Hepatocyte (in vitro differentiated cells): ENCODE measurements at regions not wholly inside any gene's neighbourhood (a gene's known extent, or its start where the extent isn't known, plus 50 kb on each side); places are given as distances from the start of the nearest gene placed in this dataset.
A peak's percentile ranks its signal among the peaks of the same experiment; 100 is the strongest.

ENCODE experiments used
- DNase-seq: peaks from one replicate; pipeline ENCODE4 v3.0.0-alpha.2; 2016; ENCODE audit warnings: low spot score
- H2AFZ ChIP-seq: fragments of 200-600 bp; sonication (generic); 2 replicates; pipeline ENCODE4 v1.6.0; 2016; ENCODE audit warnings: antibody characterized with exemption, mild to moderate bottlenecking
- H3K27ac ChIP-seq: fragments of 200-600 bp; sonication (generic); 2 replicates; pipeline ENCODE4 v1.5.1; 2016; ENCODE audit warnings: mild to moderate bottlenecking
- H3K27me3 ChIP-seq: fragments of 200-600 bp; sonication (generic); 2 replicates; pipeline ENCODE4 v1.6.1; 2016
- H3K36me3 ChIP-seq: fragments of 200-600 bp; sonication (generic); replicated peaks from 2 replicates; pipeline ENCODE4 v1.5.1; 2016; ENCODE audit warnings: low read depth; ENCODE audit not compliant: insufficient read depth
- H3K4me1 ChIP-seq: fragments of 200-600 bp; sonication (generic); 2 replicates; pipeline ENCODE4 v1.5.1; 2016; ENCODE audit warnings: mild to moderate bottlenecking, moderate library complexity; ENCODE audit not compliant: insufficient read depth
- H3K4me2 ChIP-seq: fragments of 200-600 bp; sonication (generic); 2 replicates; pipeline ENCODE4 v1.6.0; 2016
- H3K4me3 ChIP-seq: fragments of 200-600 bp; sonication (generic); 2 replicates; pipeline ENCODE4 v1.5.1; 2016; ENCODE audit warnings: mild to moderate bottlenecking
- H3K79me2 ChIP-seq: fragments of 200-600 bp; sonication (generic); 2 replicates; pipeline ENCODE4 v1.6.0; 2017; ENCODE audit warnings: mild to moderate bottlenecking
- H3K9me2 ChIP-seq: fragments of 200-600 bp; sonication (generic); replicated peaks from 2 replicates; pipeline ENCODE4 v1.6.0; 2017; ENCODE audit warnings: mild to moderate bottlenecking; ENCODE audit not compliant: insufficient read depth
- H3K9me3 ChIP-seq: fragments of 200-600 bp; sonication (generic); 2 replicates; pipeline ENCODE4 v1.5.1; 2016; ENCODE audit warnings: low read depth, mild to moderate bottlenecking
- H4K20me1 ChIP-seq: fragments of 200-600 bp; sonication (generic); 2 replicates; pipeline ENCODE4 v1.6.0; 2016; ENCODE audit warnings: mild to moderate bottlenecking; ENCODE audit not compliant: insufficient read depth, poor library complexity, severe bottlenecking
- CTCF ChIP-seq: fragments of 200-600 bp; sonication (generic); IDR thresholded peaks from 2 replicates; pipeline ENCODE4 v1.5.1; 2016; ENCODE audit warnings: antibody characterized with exemption, mild to moderate bottlenecking; ENCODE audit not compliant: poor library complexity
- EZH2 ChIP-seq: fragments of 200-600 bp; sonication (generic); IDR thresholded peaks from 2 replicates; pipeline ENCODE4 v1.6.1; 2016; ENCODE audit warnings: antibody characterized with exemption, mild to moderate bottlenecking, borderline replicate concordance
- EZH2phosphoT487 ChIP-seq: fragments of 200-600 bp; sonication (generic); IDR thresholded peaks from one replicate; pipeline ENCODE4 v1.6.1; 2018; ENCODE audit warnings: antibody characterized with exemption, mild to moderate bottlenecking, low read depth, moderate library complexity; ENCODE audit not compliant: unreplicated experiment, severe bottlenecking
- whole genome bisulfite sequencing: methylation state at CpG from one replicate; pipeline ENCODE4 v1.1.6; 2016; ENCODE audit warnings: low lambda C conversion rate; ENCODE audit errors: missing lambda C conversion rate; 5-methylcytosine and 5-hydroxymethylcytosine counted together

- no peaks in the 10 kb centered on the region for H3K36me3 ChIP-seq
- H3K4me2 ChIP-seq, result peak overlapping the region; percentile 31
- no peaks in the 10 kb centered on the region for H3K9me3 ChIP-seq
- H4K20me1 ChIP-seq, result no peaks in the 10 kb centered on the region
- H2AFZ ChIP-seq, result no peak overlapping the region
- TF ChIP-seq EZH2phosphoT487, result no peak
- TF ChIP-seq EZH2, result no peak
- no peak for TF ChIP-seq CTCF
- no peak overlapping the region for H3K4me3 ChIP-seq
- no peak overlapping the region for H3K27ac ChIP-seq
- H3K4me1 ChIP-seq, result no peaks in the 10 kb centered on the region
- no peaks in the 10 kb centered on the region for H3K9me2 ChIP-seq
- H3K27me3 ChIP-seq, result no peaks in the 10 kb centered on the region
- WGBS, result 76% methylated on average over 7 of the region's 8 CpGs
- no peak for DNase-seq
- H3K79me2 ChIP-seq, result no peaks in the 10 kb centered on the region
Measured at GRCh38 chr13:109666656-109667055, 119.7 kb downstream of the IRS2 start.

- H3K9me2 ChIP-seq, result no peaks in the 10 kb centered on the region
- no peaks in the 10 kb centered on the region for H3K79me2 ChIP-seq
- no peak overlapping the region for H3K4me3 ChIP-seq
- no peaks in the 10 kb centered on the region for H3K9me3 ChIP-seq
- no peaks in the 10 kb centered on the region for H4K20me1 ChIP-seq
- no peaks in the 10 kb centered on the region for H3K4me1 ChIP-seq
- H3K36me3 ChIP-seq, result no peaks in the 10 kb centered on the region
- H3K27ac ChIP-seq, result no peak overlapping the region
- no peak for DNase-seq
- 95% methylated on average over 15 of the region's 15 CpGs for WGBS
- no peaks in the 10 kb centered on the region for H3K27me3 ChIP-seq
- no peak overlapping the region for H2AFZ ChIP-seq
- H3K4me2 ChIP-seq, result no peak overlapping the region
- TF ChIP-seq CTCF, result no peak
- TF ChIP-seq EZH2phosphoT487, result no peak
- no peak for TF ChIP-seq EZH2
Measured at GRCh38 chr13:109665781-109666249, 120.6 kb downstream of the IRS2 start.

GRCh38 chr13:109665240-109665639 lies 121.1 kb downstream of the IRS2 start:
- H3K27me3 ChIP-seq, result no peaks in the 10 kb centered on the region
- 90% methylated on average over 8 of the region's 8 CpGs for WGBS

More at GRCh38 chr13:109665240-109665639, 121.1 kb downstream of the IRS2 start:
- Histone ChIP-seq H4K20me1 (no peaks in the 10 kb centered on the region), H3K27ac (no peak overlapping the region), H3K9me3 (no peaks in the 10 kb centered on the region), H3K4me1 (no peaks in the 10 kb centered on the region), H3K79me2 (no peaks in the 10 kb centered on the region), H2AFZ (no peak overlapping the region), H3K4me2 (no peak overlapping the region), H3K4me3 (no peak overlapping the region), H3K9me2 (no peaks in the 10 kb centered on the region), H3K36me3 (no peaks in the 10 kb centered on the region)
- TF ChIP-seq EZH2 (no peak), CTCF (no peak), EZH2phosphoT487 (no peak)
- no peak for DNase-seq
